Smooth muscle cell (in vitro differentiated cells): ENCODE measurements at regions not wholly inside any gene's neighbourhood (a gene's known extent, or its start where the extent isn't known, plus 50 kb on each side); places are given as distances from the start of the nearest gene placed in this dataset.

ENCODE experiments used
- DNase-seq: peaks from one replicate; lab custom pipeline; 2025; ENCODE audit not compliant: unreplicated experiment; lab: John Stamatoyannopoulos, UW
- H2AFZ ChIP-seq: fragments of 200-600 bp; sonication (generic); 2 replicates; pipeline ENCODE4 v1.6.0; 2016; ENCODE audit warnings: antibody characterized with exemption, low read depth, mild to moderate bottlenecking
- H3F3A ChIP-seq: fragments of 200-600 bp; sonication (generic); 2 replicates; pipeline ENCODE4 v1.6.0; 2017; ENCODE audit warnings: antibody characterized with exemption, low read depth
- H3K27ac ChIP-seq: fragments of 200-600 bp; sonication (generic); 2 replicates; pipeline ENCODE4 v1.5.1; 2016; ENCODE audit warnings: low read depth, mild to moderate bottlenecking
- H3K27me3 ChIP-seq: fragments of 200-600 bp; sonication (generic); 2 replicates; pipeline ENCODE4 v1.6.1; 2016; ENCODE audit warnings: low read depth, mild to moderate bottlenecking
- H3K36me3 ChIP-seq: fragments of 200-600 bp; sonication (generic); 2 replicates; pipeline ENCODE4 v1.5.1; 2016; ENCODE audit warnings: low read depth
- H3K4me1 ChIP-seq: fragments of 200-600 bp; sonication (generic); 2 replicates; pipeline ENCODE4 v1.5.1; 2016; ENCODE audit warnings: low read depth
- H3K4me2 ChIP-seq: fragments of 200-600 bp; sonication (generic); 2 replicates; pipeline ENCODE4 v1.6.0; 2016; ENCODE audit warnings: mild to moderate bottlenecking
- H3K4me3 ChIP-seq: fragments of 200-600 bp; sonication (generic); 2 replicates; pipeline ENCODE4 v1.5.1; 2016; ENCODE audit warnings: mild to moderate bottlenecking
- H3K79me2 ChIP-seq: fragments of 200-600 bp; sonication (generic); 2 replicates; pipeline ENCODE4 v1.6.0; 2016; ENCODE audit warnings: low read depth, mild to moderate bottlenecking
- H3K9ac ChIP-seq: fragments of 200-600 bp; sonication (generic); 2 replicates; pipeline ENCODE4 v1.6.0; 2016; ENCODE audit warnings: low read depth
- H3K9me3 ChIP-seq: fragments of 200-600 bp; sonication (generic); replicated peaks from 2 replicates; pipeline ENCODE4 v1.5.1; 2016; ENCODE audit warnings: low read depth
- H4K20me1 ChIP-seq: fragments of 200-600 bp; sonication (generic); 2 replicates; pipeline ENCODE4 v1.6.0; 2016; ENCODE audit warnings: low read depth
- WGBS: methylation state at CpG from one replicate; pipeline ENCODE4 v1.1.7; 2016; ENCODE audit warnings: low lambda C conversion rate; 5-methylcytosine and 5-hydroxymethylcytosine counted together
- TF ChIP-seq, protein P1 (sequence below): fragments of 200-600 bp; sonication (generic); IDR thresholded peaks from 2 replicates; pipeline ENCODE4 v1.5.1; 2017; ENCODE audit warnings: borderline replicate concordance, mild to moderate bottlenecking, antibody characterized with exemption; ENCODE audit not compliant: insufficient read depth, poor library complexity, severe bottlenecking

DNA sequence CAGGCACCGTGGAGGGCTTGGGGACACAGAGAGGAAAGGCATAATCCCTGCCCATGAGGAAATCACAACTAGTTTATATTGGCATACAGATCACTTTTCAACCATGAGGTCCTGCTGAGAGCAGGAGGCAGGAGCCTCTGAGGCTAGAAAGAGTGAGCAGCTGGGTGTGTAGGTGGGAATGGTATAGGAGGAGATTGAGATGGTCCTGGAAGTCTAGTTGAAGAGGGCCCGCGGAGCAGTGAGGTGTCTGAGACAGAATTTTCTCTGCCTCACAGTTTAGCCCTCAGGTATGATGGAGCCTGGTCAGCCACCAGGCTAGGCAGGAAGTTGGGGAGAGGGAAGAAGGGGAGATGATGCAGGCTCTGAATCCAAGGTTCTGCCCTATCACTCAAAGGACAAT, 54.7 kb upstream of the JDP2 start:
- no peak for DNase-seq
- Histone ChIP-seq H3F3A (no peaks in the 10 kb centered on the region), H2AFZ (no peak overlapping the region), H3K79me2 (no peaks in the 10 kb centered on the region), H3K9me3 (no peaks in the 10 kb centered on the region), H3K4me3 (no peak overlapping the region), H4K20me1 (no peaks in the 10 kb centered on the region), H3K4me1 (no peaks in the 10 kb centered on the region), H3K27me3 (peaks cover 3% of the 10 kb centered on the region), H3K4me2 (no peak overlapping the region), H3K9ac (no peak overlapping the region), H3K36me3 (no peaks in the 10 kb centered on the region), H3K27ac (no peak overlapping the region)
- TF ChIP-seq, protein P1, sequence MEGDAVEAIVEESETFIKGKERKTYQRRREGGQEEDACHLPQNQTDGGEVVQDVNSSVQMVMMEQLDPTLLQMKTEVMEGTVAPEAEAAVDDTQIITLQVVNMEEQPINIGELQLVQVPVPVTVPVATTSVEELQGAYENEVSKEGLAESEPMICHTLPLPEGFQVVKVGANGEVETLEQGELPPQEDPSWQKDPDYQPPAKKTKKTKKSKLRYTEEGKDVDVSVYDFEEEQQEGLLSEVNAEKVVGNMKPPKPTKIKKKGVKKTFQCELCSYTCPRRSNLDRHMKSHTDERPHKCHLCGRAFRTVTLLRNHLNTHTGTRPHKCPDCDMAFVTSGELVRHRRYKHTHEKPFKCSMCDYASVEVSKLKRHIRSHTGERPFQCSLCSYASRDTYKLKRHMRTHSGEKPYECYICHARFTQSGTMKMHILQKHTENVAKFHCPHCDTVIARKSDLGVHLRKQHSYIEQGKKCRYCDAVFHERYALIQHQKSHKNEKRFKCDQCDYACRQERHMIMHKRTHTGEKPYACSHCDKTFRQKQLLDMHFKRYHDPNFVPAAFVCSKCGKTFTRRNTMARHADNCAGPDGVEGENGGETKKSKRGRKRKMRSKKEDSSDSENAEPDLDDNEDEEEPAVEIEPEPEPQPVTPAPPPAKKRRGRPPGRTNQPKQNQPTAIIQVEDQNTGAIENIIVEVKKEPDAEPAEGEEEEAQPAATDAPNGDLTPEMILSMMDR: no peak
- 54% methylated on average over 3 of the region's 3 CpGs for WGBS

- H3K9ac ChIP-seq: no peak overlapping the region
- WGBS: 95% methylated on average over 1 of the region's 1 CpG
- TF ChIP-seq, protein P1: no peak
- no peak overlapping the region for H3K4me3 ChIP-seq
- H3K27ac ChIP-seq: no peak overlapping the region
- no peak overlapping the region for H3K4me2 ChIP-seq
- no peaks in the 10 kb centered on the region for H3K79me2 ChIP-seq
- H2AFZ ChIP-seq: no peak overlapping the region
- H3F3A ChIP-seq: no peaks in the 10 kb centered on the region
- H3K4me1 ChIP-seq: no peaks in the 10 kb centered on the region
- DNase-seq: no peak
- no peaks in the 10 kb centered on the region for H3K36me3 ChIP-seq
- H3K27me3 ChIP-seq: peaks cover 3% of the 10 kb centered on the region
- no peaks in the 10 kb centered on the region for H3K9me3 ChIP-seq
- no peaks in the 10 kb centered on the region for H4K20me1 ChIP-seq
Measured at GRCh38 chr14:75373616-75374015, 54.2 kb upstream of the JDP2 start.

GRCh38 chr14:75374911-75375310, 52.9 kb upstream of the JDP2 start:
- no peak overlapping the region for H3K4me2 ChIP-seq
- no peaks in the 10 kb centered on the region for H3K79me2 ChIP-seq
- peaks cover 2% of the 10 kb centered on the region for H3K27me3 ChIP-seq
- H3K9me3 ChIP-seq: no peaks in the 10 kb centered on the region
- H4K20me1 ChIP-seq: no peaks in the 10 kb centered on the region
- no peaks in the 10 kb centered on the region for H3F3A ChIP-seq
- H3K27ac ChIP-seq: no peak overlapping the region
- no peak for DNase-seq
- 93% methylated on average over 1 of the region's 1 CpG for WGBS
- H3K4me1 ChIP-seq: peaks cover 8% of the 10 kb centered on the region
- H3K9ac ChIP-seq: no peak overlapping the region
- H3K36me3 ChIP-seq: no peaks in the 10 kb centered on the region
- H2AFZ ChIP-seq: no peak overlapping the region
- TF ChIP-seq, protein P1: no peak
- H3K4me3 ChIP-seq: no peak overlapping the region

DNA sequence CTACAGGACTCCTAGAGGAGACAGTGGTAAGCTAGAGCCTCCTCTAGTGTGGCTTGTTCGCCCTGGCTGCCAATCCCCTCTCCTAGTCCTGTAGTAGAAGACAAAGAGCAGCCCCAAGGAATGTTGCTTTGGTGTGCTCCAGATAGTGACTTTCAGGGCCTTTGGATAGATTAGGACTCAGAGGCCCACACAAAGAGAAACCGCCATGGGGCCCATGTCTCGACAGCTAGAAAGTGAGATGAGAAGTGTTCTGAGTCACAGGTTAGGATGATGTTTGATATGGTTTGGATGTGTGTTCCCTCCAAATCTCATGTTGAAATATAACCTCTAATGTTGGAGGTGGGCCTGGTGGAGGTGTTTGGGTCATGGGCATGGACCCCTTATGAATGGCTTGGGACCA, 51.8 kb upstream of the JDP2 start:
- H3K9ac ChIP-seq: no peak overlapping the region
- H3K79me2 ChIP-seq: no peaks in the 10 kb centered on the region
- H3K4me2 ChIP-seq: no peak overlapping the region
- no peaks in the 10 kb centered on the region for H3F3A ChIP-seq
- TF ChIP-seq, protein P1: no peak
- no peaks in the 10 kb centered on the region for H3K9me3 ChIP-seq
- WGBS: 95% methylated on average over 3 of the region's 3 CpGs
- H2AFZ ChIP-seq: no peak overlapping the region
- H3K27me3 ChIP-seq: no peaks in the 10 kb centered on the region
- peaks cover 18% of the 10 kb centered on the region for H3K4me1 ChIP-seq
- no peaks in the 10 kb centered on the region for H3K36me3 ChIP-seq
- DNase-seq: no peak
- H3K27ac ChIP-seq: no peak overlapping the region
- no peaks in the 10 kb centered on the region for H4K20me1 ChIP-seq
- no peak overlapping the region for H3K4me3 ChIP-seq
